K562 (cell line): ENCODE measurements at regions not wholly inside any gene's neighbourhood (a gene's known extent, or its start where the extent isn't known, plus 50 kb on each side); places are given as distances from the start of the nearest gene placed in this dataset.
"Not testable (repeated sequence)": the region's sequence is repeated elsewhere in the genome, so short reads cannot be mapped to it uniquely, and the experiment has no call there.

Experiments
- ATAC-seq: fragments of 200-7000 bp; cut with Tn5 transposase; 3 replicates; pipeline ENCODE4 v1.9.1; 2020; ENCODE audit warnings: moderate library complexity
- BruUV-seq: library from RNA; stranded (reverse); fragments of 400-500 nt; replicated peaks from 2 replicates; lab custom pipeline; 2021; lab: Mats Ljungman, UMichigan
- CTCF ChIA-PET: fragments of 300-600 bp; formaldehyde crosslinking; extraction: SDS; loops from one replicate; lab custom pipeline; 2021; ENCODE audit warnings: low intra/inter-chr PET ratio; lab: Yijun Ruan, JAX
- POLR2A ChIA-PET: fragments of 300-600, 350-650 bp; sonication (Branson Sonifier 250); formaldehyde crosslinking; extraction: SDS; loops from one replicate; lab custom pipeline; 2021; ENCODE audit warnings: antibody characterized with exemption, inconsistent platforms; lab: Yijun Ruan, JAX
- DNase-seq, 4 experiments: peaks; one replicate each; pipeline versions ENCODE4 v3.0.0 to v3.0.0-alpha.2; 2011 to 2018; ENCODE audit warnings: low spot score in 3 of 4, mixed read lengths in 3 of 4; ENCODE audit errors: extremely low read depth in 1 of 4
- FAIRE-seq: peaks from 2 replicates; lab custom pipeline; 2011; peaks lifted over from hg19 to GRCh38; lab: Jason Lieb, UNC
- H2AFZ ChIP-seq: 2 replicates; pipeline ENCODE4 v1.6.0; 2011; ENCODE audit warnings: low read depth, low read length, control low read depth, inconsistent platforms
- H3K27ac ChIP-seq: fragments of 200-600 bp; 3 replicates; pipeline ENCODE4 v1.8.0; 2011; ENCODE audit warnings: low read depth, mild to moderate bottlenecking, control low read depth, inconsistent platforms, low read length, moderate library complexity, mixed read lengths; ENCODE audit errors: extremely low read depth
- H3K27me3 ChIP-seq, 2 experiments: fragments of 300-600 bp in 1 of 2; 2 replicates in 1 of 2; 3 replicates in 1 of 2; pipeline versions ENCODE4 v1.6.0 to v1.8.0; 2011; ENCODE audit warnings: inconsistent platforms in 2 of 2, low read length in 2 of 2, mild to moderate bottlenecking in 1 of 2, mixed read lengths in 1 of 2, moderate library complexity in 1 of 2; ENCODE audit not compliant: control insufficient read depth in 2 of 2, insufficient read depth in 2 of 2
- H3K36me3 ChIP-seq: fragments of 300-600 bp; 3 replicates; pipeline ENCODE4 v1.8.0; 2011; ENCODE audit warnings: mild to moderate bottlenecking, low read length, inconsistent platforms; ENCODE audit not compliant: control insufficient read depth, insufficient read depth
- H3K4me1 ChIP-seq, 2 experiments: fragments of 200-600 bp in 1 of 2; replicated peaks in 1 of 2; 2 replicates in 1 of 2; 3 replicates in 1 of 2; pipeline versions ENCODE4 v1.5.1 to v1.8.0; 2011; ENCODE audit warnings: inconsistent platforms in 2 of 2, low read length in 2 of 2, mild to moderate bottlenecking in 1 of 2, mixed read lengths in 1 of 2, moderate library complexity in 1 of 2; ENCODE audit not compliant: control insufficient read depth in 2 of 2, insufficient read depth in 2 of 2
- H3K4me2 ChIP-seq: 2 replicates; pipeline ENCODE4 v1.6.1; 2011; ENCODE audit warnings: low read length, control low read depth, inconsistent platforms, mixed read lengths; ENCODE audit not compliant: insufficient read depth
- H3K4me3 ChIP-seq: fragments of 200-600 bp; sonication (generic), shearing (Covaris generic); 2 replicates; pipeline ENCODE4 v1.5.1; 2016; ENCODE audit warnings: control low read depth, inconsistent platforms
- H3K79me2 ChIP-seq: fragments of 200-600 bp; 3 replicates; pipeline ENCODE4 v1.8.0; 2011; ENCODE audit warnings: low read length, inconsistent platforms; ENCODE audit not compliant: control insufficient read depth, insufficient read depth
- H3K9ac ChIP-seq, 2 experiments: 2 replicates each; pipeline versions ENCODE4 v1.6.0 to v1.6.1; 2011; ENCODE audit warnings: low read depth in 2 of 2, low read length in 2 of 2, control low read depth in 1 of 2, inconsistent platforms in 1 of 2, mild to moderate bottlenecking in 1 of 2, mixed read lengths in 1 of 2; ENCODE audit not compliant: insufficient read depth in 1 of 2
- H3K9me1 ChIP-seq: one replicate; pipeline ENCODE4 v1.6.0; 2011; ENCODE audit warnings: inconsistent platforms, mild to moderate bottlenecking, low read length, moderate library complexity; ENCODE audit not compliant: control insufficient read depth, insufficient read depth
- H3K9me3 ChIP-seq: replicated peaks from 2 replicates; pipeline ENCODE4 v1.5.1; 2011; ENCODE audit warnings: low read depth, low read length, inconsistent platforms; ENCODE audit not compliant: control insufficient read depth, insufficient read depth
- H4K20me1 ChIP-seq: replicated peaks from 2 replicates; pipeline ENCODE4 v1.6.1; 2011; ENCODE audit warnings: low read length, inconsistent platforms, mixed read lengths; ENCODE audit not compliant: control insufficient read depth, insufficient read depth
- ADNP ChIP-seq: fragments of 200-800 bp; sonication (Bioruptor generic); IDR thresholded peaks from 2 replicates; pipeline ENCODE4 v1.6.1; 2016; ENCODE audit warnings: missing genetic modification characterization, missing compliant biosample characterization
- ASH1L ChIP-seq: fragments of 450-650 bp; IDR thresholded peaks from 2 replicates; pipeline ENCODE4 v1.6.1; 2018; ENCODE audit warnings: borderline replicate concordance, mild to moderate bottlenecking, low read depth; ENCODE audit not compliant: partially characterized antibody
- KLF1 ChIP-seq: fragments of 450-650 bp; IDR thresholded peaks from 2 replicates; pipeline ENCODE4 v1.6.1; 2016; ENCODE audit warnings: missing genetic modification characterization, missing compliant biosample characterization
- ZFP1 ChIP-seq: fragments of 450-650 bp; formaldehyde crosslinking; IDR thresholded peaks from 2 replicates; pipeline ENCODE4 v1.4.0; 2020; ENCODE audit warnings: mild to moderate bottlenecking, mixed read lengths
- WGBS: fragments of 100-300 bp; shearing (Covaris generic); methylation state at CpG from one replicate; pipeline ENCODE4 v1.1.6; 2016; ENCODE audit warnings: low coverage, mixed read lengths; ENCODE audit not compliant: insufficient coverage; ENCODE audit errors: missing lambda C conversion rate; 5-methylcytosine and 5-hydroxymethylcytosine counted together
- in situ Hi-C: fragments of 300-500 bp; cut with MboI; formaldehyde crosslinking; loops from 4 replicates; pipeline ENCODE4 v1.15.0; 2018; ENCODE audit warnings: inconsistent platforms, mixed read lengths
- intact Hi-C: fragments of 100-400 bp; cut with micrococcal nuclease; formaldehyde crosslinking; loops from 2 replicates; pipeline ENCODE4 v1.14.2; 2022
- TF ChIP-seq, protein P1 (sequence below): sonication (generic); formaldehyde crosslinking; IDR thresholded peaks from 2 replicates; pipeline ENCODE4 v1.8.0; 2022; ENCODE audit warnings: mild to moderate bottlenecking, missing genetic modification reagents

DNA sequence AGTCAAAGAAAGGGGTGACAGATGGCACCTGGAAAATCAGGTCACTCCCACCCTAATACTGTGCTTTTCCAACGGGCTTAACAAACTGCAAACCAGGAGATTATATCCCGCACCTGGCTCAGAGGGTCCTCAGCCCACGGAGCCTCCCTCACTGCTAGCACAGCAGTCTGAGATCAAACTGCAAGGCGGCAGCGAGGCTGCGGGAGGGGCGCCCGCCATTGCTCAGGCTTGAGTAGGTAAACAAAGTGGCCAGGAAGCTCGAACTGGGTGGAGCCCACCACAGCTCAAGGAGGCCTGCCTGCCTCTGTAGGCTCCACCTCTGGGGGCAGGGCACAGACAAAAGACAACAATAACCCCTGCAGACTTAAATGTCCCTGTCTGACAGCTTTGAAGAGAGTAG, 445.6 kb upstream of the OLFM3 start:
- H3K4me2 ChIP-seq, H3K9me1 ChIP-seq, H3K36me3 ChIP-seq, DNase-seq, intact Hi-C loops, H2AFZ ChIP-seq, H3K9ac ChIP-seq, BruUV-seq, FAIRE-seq, H3K4me1 ChIP-seq, H3K27ac ChIP-seq, H3K4me3 ChIP-seq, POLR2A ChIA-PET, ATAC-seq, in situ Hi-C loops, H3K9me3 ChIP-seq, H3K27me3 ChIP-seq, H3K79me2 ChIP-seq, CTCF ChIA-PET, H4K20me1 ChIP-seq: not testable (repeated sequence)
- WGBS = 2% methylated on average over 8 of the region's 9 CpGs

DNA sequence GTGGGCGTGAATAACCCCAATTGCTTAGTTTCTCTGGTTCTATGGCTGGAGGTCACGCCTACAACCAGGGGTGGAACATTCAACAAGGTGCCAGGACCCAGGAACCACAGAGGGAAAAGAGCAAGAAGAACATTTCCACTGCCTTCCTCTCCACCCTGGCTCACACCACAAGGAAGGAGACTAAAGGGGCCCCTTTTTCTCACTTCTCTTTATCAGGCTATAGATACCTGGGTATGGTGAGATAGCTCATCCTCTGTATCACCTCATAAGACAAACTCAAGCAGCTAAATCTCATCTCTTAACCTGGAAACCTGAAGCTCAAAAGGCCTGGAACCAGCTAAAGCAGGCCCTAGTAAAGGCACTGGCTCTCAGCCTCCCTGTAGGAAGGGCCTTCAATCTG, 438.8 kb upstream of the OLFM3 start:
- 0% methylated on average over 2 of the region's 2 CpGs for WGBS
- Histone ChIP-seq H3K36me3 (no peaks in the 10 kb centered on the region), H3K27me3 (no peaks in the 10 kb centered on the region), H4K20me1 (no peaks in the 10 kb centered on the region), H3K4me1 (no peaks in the 10 kb centered on the region), H3K4me2 (no peak overlapping the region), H3K27ac (no peak overlapping the region), H3K4me3 (no peak overlapping the region), H3K79me2 (no peaks in the 10 kb centered on the region), H3K9me3 (no peaks in the 10 kb centered on the region), H3K9ac (no peak overlapping the region), H3K9me1 (no peaks in the 10 kb centered on the region), H2AFZ (no peak overlapping the region)
- ATAC-seq = no peak
- TF ChIP-seq, protein P1, sequence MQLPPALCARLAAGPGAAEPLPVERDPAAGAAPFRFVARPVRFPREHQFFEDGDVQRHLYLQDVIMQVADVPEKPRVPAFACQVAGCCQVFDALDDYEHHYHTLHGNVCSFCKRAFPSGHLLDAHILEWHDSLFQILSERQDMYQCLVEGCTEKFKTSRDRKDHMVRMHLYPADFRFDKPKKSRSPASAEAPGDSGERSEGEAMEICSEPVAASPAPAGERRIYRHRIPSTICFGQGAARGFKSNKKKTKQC (CRISPR knock-in tag) = no peak
- TF ChIP-seq ASH1L (no peak), ZFP1 (CRISPR knock-in tag) (no peak), ADNP (tag) (no peak), KLF1 (no peak)
- in situ Hi-C loops = no loop called here
- no TSS peak for BruUV-seq
- no peak for DNase-seq
- POLR2A ChIA-PET = no interaction called here
- no peak for FAIRE-seq
- CTCF ChIA-PET = no interaction called here
- intact Hi-C loops = loop anchor here (10.0 kb wide), 1 partner anchor 911 kb away; no protein-coding TSS in a partner anchor
